LNCAP (cell line): ENCODE measurements at regions not wholly inside any gene's neighbourhood (a gene's known extent, or its start where the extent isn't known, plus 50 kb on each side); places are given as distances from the start of the nearest gene placed in this dataset.

Experiments
- CTCF ChIP-seq: fragments of 450-650 bp; IDR thresholded peaks from 2 replicates; pipeline ENCODE4 v1.5.1; 2017; ENCODE audit warnings: mild to moderate bottlenecking

- no peak for TF ChIP-seq CTCF
Measured at GRCh38 chr5:6084836-6085235, 293.5 kb downstream of the MED10 start.

- no peak for TF ChIP-seq CTCF
Measured at GRCh38 chr5:6084376-6084775, 294.0 kb downstream of the MED10 start.

GRCh38 chr5:6083311-6083978 lies 294.9 kb downstream of the MED10 start:
- TF ChIP-seq CTCF: no peak

GRCh38 chr5:6082685-6083084 lies 295.7 kb downstream of the MED10 start:
- TF ChIP-seq CTCF: no peak

- TF ChIP-seq CTCF: no peak
Measured at GRCh38 chr5:6081727-6082210, 296.6 kb downstream of the MED10 start.

- no peak for TF ChIP-seq CTCF
Measured at GRCh38 chr5:6080930-6081726, 297.2 kb downstream of the MED10 start.

- TF ChIP-seq CTCF: no peak
Measured at GRCh38 chr5:6080436-6080835, 297.9 kb downstream of the MED10 start.
